ENCODE measurements at regions not wholly inside any gene's neighbourhood (a gene's known extent, or its start where the extent isn't known, plus 50 kb on each side); places are given as distances from the start of the nearest gene placed in this dataset.
"Not testable (repeated sequence)": the region's sequence is repeated elsewhere in the genome, so short reads cannot be mapped to it uniquely, and the experiment has no call there.

- Mint-ChIP-seq H3K4me3 (no peak overlapping the region), H3K27ac (no peak overlapping the region), H3K36me3 (ENCODE audit: low read depth) (no peaks in the 10 kb centered on the region; the same call in 1 of the 2 replicates), H3K27me3 (ENCODE audit: insufficient read depth) (no peaks in the 10 kb centered on the region), H3K4me1 (ENCODE audit: low read depth) (no peaks in the 10 kb centered on the region), H3K9me3 (peaks cover 23% of the 10 kb centered on the region)
- TF ChIP-seq CTCF (IDR thresholded peaks at IDR 0.05) = no peak
- DNase-seq = no peak
Observed at GRCh38 chr9:102434545-102434944, 560.6 kb upstream of the CYLC2 start.

- Mint-ChIP-seq H3K36me3 (ENCODE audit: low read depth) (no peaks in the 10 kb centered on the region), H3K4me1 (ENCODE audit: low read depth) (no peaks in the 10 kb centered on the region), H3K9me3 (peaks cover 18% of the 10 kb centered on the region), H3K4me3 (no peak overlapping the region), H3K27ac (no peak overlapping the region), H3K27me3 (ENCODE audit: insufficient read depth) (no peaks in the 10 kb centered on the region)
- no peak for TF ChIP-seq CTCF (IDR thresholded peaks at IDR 0.05)
- no peak for DNase-seq
Observed at GRCh38 chr9:102428305-102428704, 566.8 kb upstream of the CYLC2 start.

GRCh38 chr9:102416251-102416650, 578.9 kb upstream of the CYLC2 start:
- peaks cover 44% of the 10 kb centered on the region for H3K9me3 Mint-ChIP-seq
- DNase-seq; H3K36me3 Mint-ChIP-seq (ENCODE audit: low read depth); H3K27me3 Mint-ChIP-seq (ENCODE audit: insufficient read depth); H3K4me3 Mint-ChIP-seq; H3K27ac Mint-ChIP-seq; H3K4me1 Mint-ChIP-seq (ENCODE audit: low read depth): not testable (repeated sequence)

GRCh38 chr9:102405218-102405867, 589.8 kb upstream of the CYLC2 start:
- TF ChIP-seq CTCF (IDR thresholded peaks at IDR 0.05) = no peak
- no peaks in the 10 kb centered on the region for H3K27me3 Mint-ChIP-seq (ENCODE audit: insufficient read depth)
- no peak overlapping the region for H3K4me3 Mint-ChIP-seq
- H3K9me3 Mint-ChIP-seq = peaks cover 29% of the 10 kb centered on the region
- no peak for DNase-seq
- no peaks in the 10 kb centered on the region for H3K4me1 Mint-ChIP-seq (ENCODE audit: low read depth)
- no peak overlapping the region for H3K27ac Mint-ChIP-seq
- H3K36me3 Mint-ChIP-seq (ENCODE audit: low read depth) = no peaks in the 10 kb centered on the region

- Mint-ChIP-seq H3K27ac (no peak overlapping the region), H3K27me3 (ENCODE audit: insufficient read depth) (no peaks in the 10 kb centered on the region; the same call in 1 of the 2 replicates)
Observed at GRCh38 chr9:102403514-102403913, 591.6 kb upstream of the CYLC2 start.

More at GRCh38 chr9:102403514-102403913, 591.6 kb upstream of the CYLC2 start:
- TF ChIP-seq CTCF (IDR thresholded peaks at IDR 0.05) = no peak
- Mint-ChIP-seq H3K4me3 (no peak overlapping the region), H3K36me3 (ENCODE audit: low read depth) (no peaks in the 10 kb centered on the region), H3K4me1 (ENCODE audit: low read depth) (no peaks in the 10 kb centered on the region), H3K9me3 (peaks cover 38% of the 10 kb centered on the region)
- DNase-seq = no peak
